SK-N-SH (cell line): ENCODE measurements at regions not wholly inside any gene's neighbourhood (a gene's known extent, or its start where the extent isn't known, plus 50 kb on each side); places are given as distances from the start of the nearest gene placed in this dataset.
A peak's percentile ranks its signal among the peaks of the same experiment; 100 is the strongest.

Experiments
- CTCF ChIA-PET: fragments of 300-600, 350-600 bp; formaldehyde crosslinking; extraction: SDS; loops from one replicate; lab custom pipeline; 2021; lab: Yijun Ruan, JAX
- POLR2A ChIA-PET: fragments of 350-600 bp; sonication (Branson Sonifier 250); formaldehyde crosslinking; extraction: SDS; loops from one replicate; lab custom pipeline; 2020; ENCODE audit warnings: antibody characterized with exemption, inconsistent platforms; lab: Yijun Ruan, JAX
- DNase-seq: peaks from one replicate; pipeline ENCODE4 v3.0.0; 2012
- H2AFZ ChIP-seq: fragments of 200-600 bp; sonication (generic); 2 replicates; pipeline ENCODE4 v1.8.1; 2016; ENCODE audit warnings: antibody characterized with exemption, mild to moderate bottlenecking, low read depth
- H3F3A ChIP-seq: fragments of 200-600 bp; sonication (generic); replicated peaks from 2 replicates; pipeline ENCODE3; 2016; ENCODE audit warnings: antibody characterized with exemption, mild to moderate bottlenecking; ENCODE audit not compliant: insufficient read depth
- H3K27ac ChIP-seq, 2 experiments: fragments of 200-500 bp in 1 of 2; fragments of 200-600 bp in 1 of 2; sonication (Bioruptor generic) in 1 of 2; sonication (generic), shearing (Covaris generic) in 1 of 2; 2 replicates each; pipeline versions ENCODE4 v1.5.1 to v1.6.1; 2014 to 2016; ENCODE audit warnings: low read depth in 2 of 2, inconsistent platforms in 1 of 2, low read length in 1 of 2, mild to moderate bottlenecking in 1 of 2, mixed read lengths in 1 of 2
- H3K27me3 ChIP-seq: fragments of 200-600 bp; sonication (generic), shearing (Covaris generic); 2 replicates; pipeline ENCODE4 v1.6.1; 2016; ENCODE audit warnings: mixed run types; ENCODE audit not compliant: insufficient read depth
- H3K36me3 ChIP-seq, 2 experiments: fragments of 200-500 bp in 1 of 2; fragments of 200-600 bp in 1 of 2; sonication (Bioruptor generic) in 1 of 2; sonication (generic) in 1 of 2; replicated peaks in 1 of 2; 2 replicates each; pipeline versions ENCODE3 to v1.5.1; 2014 to 2016; ENCODE audit warnings: low read length in 1 of 2, mild to moderate bottlenecking in 1 of 2; ENCODE audit not compliant: insufficient read depth in 2 of 2, control insufficient read depth in 1 of 2
- H3K4me1 ChIP-seq, 2 experiments: fragments of 200-500 bp in 1 of 2; fragments of 200-600 bp in 1 of 2; sonication (Bioruptor generic) in 1 of 2; sonication (generic), shearing (Covaris generic) in 1 of 2; 2 replicates each; pipeline versions ENCODE4 v1.5.1 to v1.6.1; 2014 to 2016; ENCODE audit warnings: low read depth in 1 of 2, low read length in 1 of 2, mixed run types in 1 of 2; ENCODE audit not compliant: insufficient read depth in 2 of 2, control insufficient read depth in 1 of 2
- H3K4me2 ChIP-seq: fragments of 200-600 bp; sonication (generic), shearing (Covaris generic); 2 replicates; pipeline ENCODE4 v1.6.1; 2017; ENCODE audit warnings: mixed run types
- H3K4me3 ChIP-seq, 2 experiments: fragments of 200-500 bp in 1 of 2; fragments of 200-600 bp in 1 of 2; sonication (Bioruptor generic) in 1 of 2; sonication (generic), shearing (Covaris generic) in 1 of 2; 2 replicates each; pipeline versions ENCODE4 v1.5.1 to v1.8.1; 2014 to 2016; ENCODE audit warnings: low read depth in 2 of 2, inconsistent platforms in 1 of 2, low read length in 1 of 2, mild to moderate bottlenecking in 1 of 2, mixed read lengths in 1 of 2, moderate library complexity in 1 of 2
- H3K79me2 ChIP-seq: fragments of 200-600 bp; sonication (generic); 2 replicates; pipeline ENCODE4 v1.8.1; 2017; ENCODE audit warnings: mild to moderate bottlenecking; ENCODE audit not compliant: insufficient read depth
- H3K9ac ChIP-seq: fragments of 200-600 bp; sonication (generic); 2 replicates; pipeline ENCODE4 v1.6.1; 2017; ENCODE audit warnings: mixed run types
- H3K9me2 ChIP-seq: fragments of 200-600 bp; sonication (generic); 2 replicates; pipeline ENCODE4 v1.6.1; 2017; ENCODE audit warnings: mixed run types
- H3K9me3 ChIP-seq: fragments of 200-600 bp; sonication (generic); 2 replicates; pipeline ENCODE4 v1.6.1; 2017; ENCODE audit warnings: mixed run types, mild to moderate bottlenecking, moderate library complexity
- H4K20me1 ChIP-seq: fragments of 200-600 bp; sonication (generic); 2 replicates; pipeline ENCODE4 v1.6.1; 2017; ENCODE audit warnings: mild to moderate bottlenecking, mixed run types; ENCODE audit not compliant: insufficient read depth
- CHD2 ChIP-seq: fragments of 150-350 bp; IDR thresholded peaks from 2 replicates; pipeline ENCODE4 v1.6.1; 2018; ENCODE audit warnings: low read length; ENCODE audit not compliant: partially characterized antibody
- ELF1 ChIP-seq: IDR thresholded peaks from 2 replicates; pipeline ENCODE4 v1.4.0; 2012
- EP300 ChIP-seq, 2 experiments: IDR thresholded peaks; 2 replicates each; pipeline versions ENCODE4 v1.4.0 to v1.6.1; 2012; ENCODE audit warnings: borderline replicate concordance in 1 of 2, low read depth in 1 of 2, low read length in 1 of 2
- FOSL2 ChIP-seq: IDR thresholded peaks from 2 replicates; pipeline ENCODE4 v1.4.0; 2012; ENCODE audit warnings: low read depth, mild to moderate bottlenecking, moderate library complexity, borderline replicate concordance
- FOXJ3 ChIP-seq: sonication (generic); formaldehyde crosslinking; IDR thresholded peaks from 2 replicates; pipeline ENCODE4 v1.5.1; 2020; ENCODE audit warnings: mild to moderate bottlenecking, missing genetic modification reagents
- FOXM1 ChIP-seq: IDR thresholded peaks from 2 replicates; pipeline ENCODE4 v1.4.0; 2012; ENCODE audit warnings: low read depth, mild to moderate bottlenecking
- GATA2 ChIP-seq: sonication (generic); formaldehyde crosslinking; IDR thresholded peaks from 2 replicates; pipeline ENCODE4 v1.5.0; 2020; ENCODE audit warnings: mild to moderate bottlenecking, missing genetic modification reagents
- MEF2A ChIP-seq: IDR thresholded peaks from 2 replicates; pipeline ENCODE4 v1.4.0; 2012; ENCODE audit warnings: low read depth, borderline replicate concordance
- MXI1 ChIP-seq: IDR thresholded peaks from 2 replicates; pipeline ENCODE4 v1.6.1; 2012; ENCODE audit warnings: mild to moderate bottlenecking, low read depth, low read length, improper control_type of control experiment
- NFIC ChIP-seq: IDR thresholded peaks from 2 replicates; pipeline ENCODE4 v1.4.0; 2012; ENCODE audit warnings: borderline replicate concordance
- NRF1 ChIP-seq: IDR thresholded peaks from 2 replicates; pipeline ENCODE4 v1.6.1; 2012; ENCODE audit warnings: low read depth, mild to moderate bottlenecking, low read length
- POLR2AphosphoS5 ChIP-seq: IDR thresholded peaks from 2 replicates; pipeline ENCODE4 v1.6.1; 2012; ENCODE audit warnings: low read depth, low read length
- RAD21 ChIP-seq: IDR thresholded peaks from 2 replicates; pipeline ENCODE4 v1.6.1; 2012; ENCODE audit warnings: mild to moderate bottlenecking, low read length
- RCOR1 ChIP-seq: fragments of 150-350 bp; IDR thresholded peaks from 2 replicates; pipeline ENCODE4 v1.6.1; 2017; ENCODE audit warnings: antibody characterized with exemption, low read length
- SMC3 ChIP-seq: IDR thresholded peaks from 2 replicates; pipeline ENCODE4 v1.6.1; 2012; ENCODE audit warnings: low read depth, low read length, improper control_type of control experiment
- WGBS: methylation state at CpG from one replicate; pipeline ENCODE4 v1.1.6; 2017; ENCODE audit warnings: low lambda C conversion rate; 5-methylcytosine and 5-hydroxymethylcytosine counted together
- TF ChIP-seq, protein P1 (sequence below): IDR thresholded peaks from 2 replicates; pipeline ENCODE4 v1.4.0; 2012; ENCODE audit warnings: low read depth, borderline replicate concordance
- TF ChIP-seq, protein P2 (sequence below): IDR thresholded peaks from 2 replicates; pipeline ENCODE4 v1.4.0; 2012; ENCODE audit warnings: low read depth, borderline replicate concordance
- TF ChIP-seq, protein P3 (sequence below): fragments of 200-600 bp; sonication (generic); IDR thresholded peaks from 2 replicates; pipeline ENCODE4 v1.6.1; 2017; ENCODE audit warnings: antibody characterized with exemption, mild to moderate bottlenecking, moderate library complexity

DNA sequence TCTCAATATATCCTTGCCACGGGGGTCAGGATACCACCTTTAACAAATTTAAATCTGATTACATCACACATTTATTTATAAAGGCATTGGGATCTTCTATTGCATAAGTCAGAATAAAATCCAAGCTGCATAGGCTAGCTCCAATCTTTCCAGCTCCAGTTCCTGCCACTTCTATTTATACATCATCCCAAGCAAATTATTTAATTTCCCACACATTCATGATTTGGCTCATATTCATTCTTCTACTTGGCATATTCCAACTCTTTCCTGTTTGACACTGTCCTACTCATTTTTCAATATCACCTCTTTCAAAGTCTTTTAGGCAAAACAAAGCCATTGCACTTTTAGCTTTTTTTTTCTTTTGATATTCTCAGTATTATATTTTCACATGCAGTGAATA, 579.0 kb upstream of the FZD8 start:
- no peak overlapping the region for H3K4me2 ChIP-seq
- no peak overlapping the region for H3K4me3 ChIP-seq
- H3K79me2 ChIP-seq, result no peaks in the 10 kb centered on the region
- 23% methylated on average over 1 of the region's 1 CpG for WGBS
- ChIA-PET POLR2A (no interaction called here), CTCF (no interaction called here)
- no peaks in the 10 kb centered on the region for H3K27me3 ChIP-seq
- TF ChIP-seq RAD21, result no peak
- H3F3A ChIP-seq, result no peaks in the 10 kb centered on the region
- H3K27ac ChIP-seq, result no peak overlapping the region
- no peak overlapping the region for H2AFZ ChIP-seq
- DNase-seq, result no peak
- H3K36me3 ChIP-seq, result no peaks in the 10 kb centered on the region
- no peak overlapping the region for H3K9ac ChIP-seq
- H3K9me2 ChIP-seq, result no peaks in the 10 kb centered on the region
- H3K4me1 ChIP-seq, result no peaks in the 10 kb centered on the region; a peak in 3 of 4 replicates
- H3K9me3 ChIP-seq, result no peaks in the 10 kb centered on the region
- H4K20me1 ChIP-seq, result no peaks in the 10 kb centered on the region

DNA sequence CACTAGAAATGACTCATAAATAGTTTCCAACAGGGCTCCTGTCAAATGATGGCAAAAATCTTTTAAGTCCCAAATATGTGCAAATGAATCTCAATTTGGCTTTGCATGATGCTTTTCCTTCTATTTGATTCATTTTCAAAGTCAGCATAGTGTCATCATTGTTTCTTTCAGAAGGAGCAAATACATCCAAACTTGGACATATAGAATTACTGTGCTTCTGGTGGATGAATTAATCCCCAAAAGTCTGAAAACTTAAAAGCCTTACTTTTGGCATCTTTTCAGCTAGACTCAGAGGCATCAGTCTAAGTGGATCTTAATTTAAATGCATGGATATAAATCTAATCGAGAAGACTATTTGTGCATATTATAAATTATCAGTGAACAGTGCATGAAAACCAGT, 578.1 kb upstream of the FZD8 start:
- 4% methylated on average over 1 of the region's 1 CpG for WGBS
- no peak overlapping the region; the same call in 1 of the 2 replicates for H2AFZ ChIP-seq
- no peak for DNase-seq
- no peaks in the 10 kb centered on the region for H3K36me3 ChIP-seq
- no peaks in the 10 kb centered on the region; a peak in 3 of 4 replicates for H3K4me1 ChIP-seq
- H3K4me3 ChIP-seq, result no peak overlapping the region
- H4K20me1 ChIP-seq, result no peaks in the 10 kb centered on the region
- no peaks in the 10 kb centered on the region for H3F3A ChIP-seq
- no peak overlapping the region; a peak in 1 of 4 replicates for H3K27ac ChIP-seq
- TF ChIP-seq FOXJ3 (CRISPR knock-in tag), result no peak
- TF ChIP-seq, protein P1, sequence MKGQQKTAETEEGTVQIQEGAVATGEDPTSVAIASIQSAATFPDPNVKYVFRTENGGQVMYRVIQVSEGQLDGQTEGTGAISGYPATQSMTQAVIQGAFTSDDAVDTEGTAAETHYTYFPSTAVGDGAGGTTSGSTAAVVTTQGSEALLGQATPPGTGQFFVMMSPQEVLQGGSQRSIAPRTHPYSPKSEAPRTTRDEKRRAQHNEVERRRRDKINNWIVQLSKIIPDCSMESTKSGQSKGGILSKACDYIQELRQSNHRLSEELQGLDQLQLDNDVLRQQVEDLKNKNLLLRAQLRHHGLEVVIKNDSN, result no peak
- no peak for TF ChIP-seq MXI1
- TF ChIP-seq, protein P2, sequence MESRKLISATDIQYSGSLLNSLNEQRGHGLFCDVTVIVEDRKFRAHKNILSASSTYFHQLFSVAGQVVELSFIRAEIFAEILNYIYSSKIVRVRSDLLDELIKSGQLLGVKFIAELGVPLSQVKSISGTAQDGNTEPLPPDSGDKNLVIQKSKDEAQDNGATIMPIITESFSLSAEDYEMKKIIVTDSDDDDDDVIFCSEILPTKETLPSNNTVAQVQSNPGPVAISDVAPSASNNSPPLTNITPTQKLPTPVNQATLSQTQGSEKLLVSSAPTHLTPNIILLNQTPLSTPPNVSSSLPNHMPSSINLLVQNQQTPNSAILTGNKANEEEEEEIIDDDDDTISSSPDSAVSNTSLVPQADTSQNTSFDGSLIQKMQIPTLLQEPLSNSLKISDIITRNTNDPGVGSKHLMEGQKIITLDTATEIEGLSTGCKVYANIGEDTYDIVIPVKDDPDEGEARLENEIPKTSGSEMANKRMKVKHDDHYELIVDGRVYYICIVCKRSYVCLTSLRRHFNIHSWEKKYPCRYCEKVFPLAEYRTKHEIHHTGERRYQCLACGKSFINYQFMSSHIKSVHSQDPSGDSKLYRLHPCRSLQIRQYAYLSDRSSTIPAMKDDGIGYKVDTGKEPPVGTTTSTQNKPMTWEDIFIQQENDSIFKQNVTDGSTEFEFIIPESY, result no peak
- 0 out of 2 replicates have a peak, but pooled peaks have one; percentile 15 for TF ChIP-seq FOSL2
- TF ChIP-seq ELF1, result no peak
- no peak for TF ChIP-seq CHD2
- H3K9ac ChIP-seq, result no peak overlapping the region
- no peak overlapping the region for H3K4me2 ChIP-seq
- CTCF ChIA-PET, result no interaction called here
- POLR2A ChIA-PET, result no interaction called here
- H3K27me3 ChIP-seq, result no peaks in the 10 kb centered on the region
- H3K79me2 ChIP-seq, result no peaks in the 10 kb centered on the region
- H3K9me3 ChIP-seq, result no peaks in the 10 kb centered on the region
- no peaks in the 10 kb centered on the region for H3K9me2 ChIP-seq

DNA sequence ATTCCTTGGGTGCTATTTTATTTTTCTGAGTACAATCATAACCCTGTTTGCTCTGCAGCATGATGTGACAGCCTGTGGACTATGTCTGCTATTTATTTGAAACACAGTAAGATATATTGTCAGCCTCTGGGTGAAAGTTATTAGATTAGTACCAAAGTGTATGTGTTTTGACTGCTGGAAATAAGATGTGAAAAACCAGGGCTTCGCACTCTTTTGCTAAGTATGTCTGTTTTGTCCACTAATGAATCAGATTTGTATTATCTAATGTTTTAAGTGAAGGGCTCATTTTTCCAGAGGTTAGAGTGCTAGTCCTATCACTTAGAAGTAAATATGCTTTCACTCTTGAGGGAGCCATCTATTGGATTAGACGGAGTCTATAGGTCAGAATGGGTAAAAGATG, 569.8 kb upstream of the FZD8 start:
- CTCF ChIA-PET, result no interaction called here
- TF ChIP-seq POLR2AphosphoS5, result no peak
- TF ChIP-seq, protein P3, sequence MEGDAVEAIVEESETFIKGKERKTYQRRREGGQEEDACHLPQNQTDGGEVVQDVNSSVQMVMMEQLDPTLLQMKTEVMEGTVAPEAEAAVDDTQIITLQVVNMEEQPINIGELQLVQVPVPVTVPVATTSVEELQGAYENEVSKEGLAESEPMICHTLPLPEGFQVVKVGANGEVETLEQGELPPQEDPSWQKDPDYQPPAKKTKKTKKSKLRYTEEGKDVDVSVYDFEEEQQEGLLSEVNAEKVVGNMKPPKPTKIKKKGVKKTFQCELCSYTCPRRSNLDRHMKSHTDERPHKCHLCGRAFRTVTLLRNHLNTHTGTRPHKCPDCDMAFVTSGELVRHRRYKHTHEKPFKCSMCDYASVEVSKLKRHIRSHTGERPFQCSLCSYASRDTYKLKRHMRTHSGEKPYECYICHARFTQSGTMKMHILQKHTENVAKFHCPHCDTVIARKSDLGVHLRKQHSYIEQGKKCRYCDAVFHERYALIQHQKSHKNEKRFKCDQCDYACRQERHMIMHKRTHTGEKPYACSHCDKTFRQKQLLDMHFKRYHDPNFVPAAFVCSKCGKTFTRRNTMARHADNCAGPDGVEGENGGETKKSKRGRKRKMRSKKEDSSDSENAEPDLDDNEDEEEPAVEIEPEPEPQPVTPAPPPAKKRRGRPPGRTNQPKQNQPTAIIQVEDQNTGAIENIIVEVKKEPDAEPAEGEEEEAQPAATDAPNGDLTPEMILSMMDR, result no peak
- TF ChIP-seq, protein P1, result no peak
- TF ChIP-seq GATA2, result peak; percentile 87
- no peak for TF ChIP-seq ELF1
- peak in 1 of 2 experiments; percentile 81; a peak in 2 of 4 replicates for TF ChIP-seq EP300 (IDR thresholded peaks at IDR 0.05; ENCODE audit: borderline replicate concordance in 1 of 2, low read depth in 1 of 2, low read length in 1 of 2)
- TF ChIP-seq FOXM1, result no peak
- TF ChIP-seq RCOR1, result peak; percentile 56; the same call in 1 of the 2 replicates
- no peak for TF ChIP-seq MEF2A
- peak; percentile 10 for TF ChIP-seq CHD2
- no peak for TF ChIP-seq NFIC
- no peak for TF ChIP-seq SMC3
- no peak for TF ChIP-seq NRF1
- TF ChIP-seq FOXJ3 (CRISPR knock-in tag), result peak; percentile 60; the same call in 1 of the 2 replicates

More for the DNA sequence above, 569.8 kb upstream of the FZD8 start:
- no peak overlapping the region for H3K4me2 ChIP-seq
- no peaks in the 10 kb centered on the region for H3K9me3 ChIP-seq
- peak overlapping the region in 1 of 2 experiments; percentile 81; a peak in 1 of 4 replicates for H3K27ac ChIP-seq
- H3K79me2 ChIP-seq, result no peaks in the 10 kb centered on the region
- DNase-seq, result peak; percentile 33
- H2AFZ ChIP-seq, result no peak overlapping the region
- WGBS, result 55% methylated on average over 2 of the region's 2 CpGs
- H4K20me1 ChIP-seq, result no peaks in the 10 kb centered on the region
- no peak overlapping the region for H3K4me3 ChIP-seq
- H3K36me3 ChIP-seq, result no peaks in the 10 kb centered on the region
- POLR2A ChIA-PET, result no interaction called here
- no peaks in the 10 kb centered on the region for H3K27me3 ChIP-seq
- peaks cover 0 to 12% of the 10 kb centered on the region in 2 experiments; a peak in 2 of 4 replicates for H3K4me1 ChIP-seq
- H3F3A ChIP-seq, result no peaks in the 10 kb centered on the region
- no peak overlapping the region for H3K9ac ChIP-seq
- no peaks in the 10 kb centered on the region for H3K9me2 ChIP-seq
